ENCODE measurements at regions not wholly inside any gene's neighbourhood (a gene's known extent, or its start where the extent isn't known, plus 50 kb on each side); places are given as distances from the start of the nearest gene placed in this dataset.

GRCh38 chr6:158914923-158915322, 85.1 kb downstream of the RSPH3 start:
- H2AFZ ChIP-seq (ENCODE audit: control insufficient read depth, low read length), result no peak overlapping the region
- no peak overlapping the region for H3K27ac ChIP-seq (ENCODE audit: control insufficient read depth, insufficient read depth, low read length)
- H3K9me3 ChIP-seq (ENCODE audit: control insufficient read depth, low read depth, low read length), result no peaks in the 10 kb centered on the region
- DNase-seq (ENCODE audit: low read depth, low spot score), result no peak
- H3K4me3 ChIP-seq (ENCODE audit: control insufficient read depth in 2 of 3, extremely low read depth in 1 of 3, insufficient read depth in 2 of 3, low read depth in 1 of 3, low read length in 3 of 3), result no peak overlapping the region
- no peaks in the 10 kb centered on the region for H4K20me1 ChIP-seq (ENCODE audit: control insufficient read depth, extremely low read depth, insufficient read depth, low read length)
- no peaks in the 10 kb centered on the region for H3K27me3 ChIP-seq (ENCODE audit: control insufficient read depth, extremely low read depth, insufficient read depth, low read length)
- no peaks in the 10 kb centered on the region for H3K9me1 ChIP-seq (ENCODE audit: control insufficient read depth, extremely low read depth, insufficient read depth, low read length)
- no peaks in the 10 kb centered on the region for H3K79me2 ChIP-seq (ENCODE audit: control insufficient read depth, insufficient read depth, low read length)
- FAIRE-seq, result no peak
- H3K4me2 ChIP-seq (ENCODE audit: control insufficient read depth, extremely low read depth, insufficient read depth, low read depth, low read length), result no peak overlapping the region
- peaks cover 10% of the 10 kb centered on the region for H3K4me1 ChIP-seq (ENCODE audit: control insufficient read depth, extremely low read depth, insufficient read depth, low read length)
- H3K9ac ChIP-seq (ENCODE audit: control insufficient read depth, extremely low read depth, insufficient read depth, low read length), result no peak overlapping the region
- no peaks in the 10 kb centered on the region for H3K36me3 ChIP-seq (ENCODE audit: control insufficient read depth in 2 of 2, extremely low read depth in 1 of 2, insufficient read depth in 2 of 2, low read length in 2 of 2)
- no peak for TF ChIP-seq EZH2 (IDR thresholded peaks at IDR 0.05; ENCODE audit: low read length)
- no peak for TF ChIP-seq CTCF (optimal IDR thresholded peaks at IDR 0.05 in 1 of 3, IDR thresholded peaks at IDR 0.05 in 1 of 3, conservative IDR thresholded peaks at IDR 0.05 in 1 of 3; ENCODE audit: extremely low read depth in 1 of 3, insufficient read depth in 2 of 3, low read length in 3 of 3)
- dilution Hi-C loops (cut with MboI; ENCODE audit: extremely low pct_ligation_motif_present, low sequenced_read_pairs), result no loop called here

GRCh38 chr6:158913580-158913979, 86.4 kb downstream of the RSPH3 start:
- no peak for DNase-seq (ENCODE audit: low read depth, low spot score)
- Histone ChIP-seq H3K36me3 (ENCODE audit: control insufficient read depth in 2 of 2, extremely low read depth in 1 of 2, insufficient read depth in 2 of 2, low read length in 2 of 2) (no peaks in the 10 kb centered on the region), H3K9me3 (ENCODE audit: control insufficient read depth, low read depth, low read length) (no peaks in the 10 kb centered on the region), H3K9me1 (ENCODE audit: control insufficient read depth, extremely low read depth, insufficient read depth, low read length) (no peaks in the 10 kb centered on the region), H2AFZ (ENCODE audit: control insufficient read depth, low read length) (no peak overlapping the region), H3K4me2 (ENCODE audit: control insufficient read depth, extremely low read depth, insufficient read depth, low read depth, low read length) (no peak overlapping the region), H3K27me3 (ENCODE audit: control insufficient read depth, extremely low read depth, insufficient read depth, low read length) (no peaks in the 10 kb centered on the region), H3K4me3 (ENCODE audit: control insufficient read depth in 2 of 3, extremely low read depth in 1 of 3, insufficient read depth in 2 of 3, low read depth in 1 of 3, low read length in 3 of 3) (no peak overlapping the region), H3K27ac (ENCODE audit: control insufficient read depth, insufficient read depth, low read length) (no peak overlapping the region), H3K4me1 (ENCODE audit: control insufficient read depth, extremely low read depth, insufficient read depth, low read length) (peaks cover 11% of the 10 kb centered on the region), H3K9ac (ENCODE audit: control insufficient read depth, extremely low read depth, insufficient read depth, low read length) (no peak overlapping the region), H4K20me1 (ENCODE audit: control insufficient read depth, extremely low read depth, insufficient read depth, low read length) (no peaks in the 10 kb centered on the region), H3K79me2 (ENCODE audit: control insufficient read depth, insufficient read depth, low read length) (no peaks in the 10 kb centered on the region)
- TF ChIP-seq CTCF (optimal IDR thresholded peaks at IDR 0.05 in 1 of 3, IDR thresholded peaks at IDR 0.05 in 1 of 3, conservative IDR thresholded peaks at IDR 0.05 in 1 of 3; ENCODE audit: extremely low read depth in 1 of 3, insufficient read depth in 2 of 3, low read length in 3 of 3) (no peak), EZH2 (IDR thresholded peaks at IDR 0.05; ENCODE audit: low read length) (no peak)
- no peak for FAIRE-seq
- dilution Hi-C loops (cut with MboI; ENCODE audit: extremely low pct_ligation_motif_present, low sequenced_read_pairs), result no loop called here
